NCI-H1694 (cell line): ENCODE measurements at regions not wholly inside any gene's neighbourhood (a gene's known extent, or its start where the extent isn't known, plus 50 kb on each side); places are given as distances from the start of the nearest gene placed in this dataset.

Source experiments
- DNase-seq: peaks from one replicate; lab custom pipeline; 2025; lab: John Stamatoyannopoulos, UW

GRCh38 chr7:1359681-1360485 is 99.4 kb downstream of the MICALL2 start:
- DNase-seq: no peak

- DNase-seq: no peak
Observed at GRCh38 chr7:1360521-1360971, 98.7 kb downstream of the MICALL2 start.

- DNase-seq: no peak
Observed at GRCh38 chr7:1361016-1361755, 98.1 kb downstream of the MICALL2 start.

GRCh38 chr7:1361756-1362125 is 97.5 kb downstream of the MICALL2 start:
- no peak for DNase-seq

GRCh38 chr7:1362301-1362700 is 97.0 kb downstream of the MICALL2 start:
- DNase-seq: no peak

- no peak for DNase-seq
Observed at GRCh38 chr7:1364068-1364905, 95.0 kb downstream of the MICALL2 start.

- no peak for DNase-seq
Observed at GRCh38 chr7:1364906-1365570, 94.2 kb downstream of the MICALL2 start.

- DNase-seq: no peak
Observed at GRCh38 chr7:1365846-1366245, 93.4 kb downstream of the MICALL2 start.

GRCh38 chr7:1366801-1367405 is 92.4 kb downstream of the MICALL2 start:
- no peak for DNase-seq

GRCh38 chr7:1367501-1368183 is 91.6 kb downstream of the MICALL2 start:
- DNase-seq: no peak

GRCh38 chr7:1368184-1368681 is 91.0 kb downstream of the MICALL2 start:
- no peak for DNase-seq

- peak; percentile 63 for DNase-seq
Observed at GRCh38 chr7:1368682-1369571, 90.3 kb downstream of the MICALL2 start.

GRCh38 chr7:1369916-1370657 is 89.2 kb downstream of the MICALL2 start:
- DNase-seq: no peak

GRCh38 chr7:1370738-1371137 is 88.5 kb downstream of the MICALL2 start:
- no peak for DNase-seq

- DNase-seq: no peak
Observed at GRCh38 chr7:1372063-1372462, 87.2 kb downstream of the MICALL2 start.

- DNase-seq: no peak
Observed at GRCh38 chr7:1372671-1373379, 86.4 kb downstream of the MICALL2 start.

- no peak for DNase-seq
Observed at GRCh38 chr7:1377111-1377909, 82.0 kb downstream of the MICALL2 start.
